A549 (cell line): ENCODE measurements at regions not wholly inside any gene's neighbourhood (a gene's known extent, or its start where the extent isn't known, plus 50 kb on each side); places are given as distances from the start of the nearest gene placed in this dataset.

Experiments
- CEBPB ChIP-seq, 2 experiments: fragments of >200 bp in 1 of 2; sonication (Bioruptor Twin) in 1 of 2; formaldehyde crosslinking in 1 of 2; IDR thresholded peaks; 2 replicates each; pipeline ENCODE4 v1.6.1; 2012 to 2016
- CHD4 ChIP-seq: fragments of 200-600 bp; sonication (generic); IDR thresholded peaks from 2 replicates; pipeline ENCODE4 v1.6.1; 2016; ENCODE audit warnings: antibody characterized with exemption, mild to moderate bottlenecking, borderline replicate concordance
- EHMT2 ChIP-seq: fragments of 200-600 bp; sonication (generic); IDR thresholded peaks from 2 replicates; pipeline ENCODE4 v1.6.1; 2016; ENCODE audit warnings: antibody characterized with exemption, low read depth, mild to moderate bottlenecking, moderate library complexity
- EP300 ChIP-seq, 2 experiments: fragments of >200 bp; sonication (Bioruptor Twin); formaldehyde crosslinking; IDR thresholded peaks; 2 replicates in 1 of 2; 3 replicates in 1 of 2; pipeline ENCODE4 v1.6.1; 2016 to 2017
- ESRRA ChIP-seq: fragments of 150-350 bp; IDR thresholded peaks from 2 replicates; pipeline ENCODE4 v1.6.1; 2014; ENCODE audit warnings: mild to moderate bottlenecking, low read length, borderline replicate concordance
- JUN ChIP-seq, 2 experiments: fragments of >200 bp; sonication (Bioruptor Twin); formaldehyde crosslinking; IDR thresholded peaks; 2 replicates in 1 of 2; 3 replicates in 1 of 2; pipeline ENCODE4 v1.6.1; 2016 to 2017
- POLR2A ChIP-seq: IDR thresholded peaks from 2 replicates; pipeline ENCODE4 v1.6.1; 2012; ENCODE audit warnings: mild to moderate bottlenecking, low read length
- RAD21 ChIP-seq, 2 experiments: fragments of >200 bp in 1 of 2; sonication (Bioruptor Twin) in 1 of 2; formaldehyde crosslinking in 1 of 2; IDR thresholded peaks in 1 of 2; conservative IDR thresholded peaks in 1 of 2; 2 replicates in 1 of 2; 3 replicates in 1 of 2; pipeline ENCODE4 v1.6.1; 2012 to 2018; ENCODE audit warnings: inconsistent platforms in 1 of 2
- RCOR1 ChIP-seq: fragments of 150-350 bp; IDR thresholded peaks from 2 replicates; pipeline ENCODE4 v1.6.1; 2014; ENCODE audit warnings: antibody characterized with exemption, low read length, low read depth
- RNF2 ChIP-seq: fragments of 200-600 bp; sonication (generic); IDR thresholded peaks from 2 replicates; pipeline ENCODE4 v1.6.1; 2016; ENCODE audit warnings: low read depth, mild to moderate bottlenecking, antibody characterized with exemption, moderate library complexity, borderline replicate concordance
- TP53 ChIP-seq: fragments of 250-450 bp; sonication (Bioruptor Pico); IDR thresholded peaks from 2 replicates; pipeline ENCODE4 v1.5.0; 2021; ENCODE audit warnings: mild to moderate bottlenecking, moderate library complexity
- TF ChIP-seq, protein P1 (sequence below): fragments of >200 bp; sonication (Bioruptor Twin); formaldehyde crosslinking; IDR thresholded peaks from 3 replicates; pipeline ENCODE4 v1.5.1; 2016
- TF ChIP-seq, protein P2 (sequence below): IDR thresholded peaks from 2 replicates; pipeline ENCODE4 v1.6.1; 2012
- TF ChIP-seq, protein P3 (sequence below): fragments of 150-350 bp; IDR thresholded peaks from 2 replicates; pipeline ENCODE4 v1.6.1; 2014; ENCODE audit warnings: low read depth, mild to moderate bottlenecking, low read length

DNA sequence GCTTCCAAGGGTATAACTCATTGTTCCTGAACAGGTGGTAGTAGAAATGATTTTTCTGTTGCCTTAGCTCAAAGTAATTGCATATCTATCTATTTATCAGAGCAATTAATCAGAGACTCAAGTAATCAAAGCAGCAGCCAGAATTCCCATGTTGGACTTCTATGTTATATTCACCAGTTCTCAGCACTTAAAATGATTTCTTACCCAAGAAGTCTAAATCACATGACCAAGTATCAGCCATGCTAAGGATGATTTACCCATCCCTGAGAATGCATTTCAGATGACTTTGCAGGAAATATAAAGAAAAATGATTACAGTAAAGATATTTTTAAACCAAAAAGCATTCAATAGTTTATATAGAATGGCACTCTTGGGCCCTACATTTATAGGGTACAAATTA lies 352.2 kb downstream of the NUP35 start:
- TF ChIP-seq, protein P1, sequence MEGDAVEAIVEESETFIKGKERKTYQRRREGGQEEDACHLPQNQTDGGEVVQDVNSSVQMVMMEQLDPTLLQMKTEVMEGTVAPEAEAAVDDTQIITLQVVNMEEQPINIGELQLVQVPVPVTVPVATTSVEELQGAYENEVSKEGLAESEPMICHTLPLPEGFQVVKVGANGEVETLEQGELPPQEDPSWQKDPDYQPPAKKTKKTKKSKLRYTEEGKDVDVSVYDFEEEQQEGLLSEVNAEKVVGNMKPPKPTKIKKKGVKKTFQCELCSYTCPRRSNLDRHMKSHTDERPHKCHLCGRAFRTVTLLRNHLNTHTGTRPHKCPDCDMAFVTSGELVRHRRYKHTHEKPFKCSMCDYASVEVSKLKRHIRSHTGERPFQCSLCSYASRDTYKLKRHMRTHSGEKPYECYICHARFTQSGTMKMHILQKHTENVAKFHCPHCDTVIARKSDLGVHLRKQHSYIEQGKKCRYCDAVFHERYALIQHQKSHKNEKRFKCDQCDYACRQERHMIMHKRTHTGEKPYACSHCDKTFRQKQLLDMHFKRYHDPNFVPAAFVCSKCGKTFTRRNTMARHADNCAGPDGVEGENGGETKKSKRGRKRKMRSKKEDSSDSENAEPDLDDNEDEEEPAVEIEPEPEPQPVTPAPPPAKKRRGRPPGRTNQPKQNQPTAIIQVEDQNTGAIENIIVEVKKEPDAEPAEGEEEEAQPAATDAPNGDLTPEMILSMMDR: no peak
- TF ChIP-seq JUN (IDR thresholded peaks at IDR 0.05): no peak
- no peak for TF ChIP-seq POLR2A
- no peak for TF ChIP-seq RCOR1
- no peak for TF ChIP-seq CEBPB (IDR thresholded peaks at IDR 0.05)
- no peak for TF ChIP-seq EHMT2
- TF ChIP-seq, protein P2, sequence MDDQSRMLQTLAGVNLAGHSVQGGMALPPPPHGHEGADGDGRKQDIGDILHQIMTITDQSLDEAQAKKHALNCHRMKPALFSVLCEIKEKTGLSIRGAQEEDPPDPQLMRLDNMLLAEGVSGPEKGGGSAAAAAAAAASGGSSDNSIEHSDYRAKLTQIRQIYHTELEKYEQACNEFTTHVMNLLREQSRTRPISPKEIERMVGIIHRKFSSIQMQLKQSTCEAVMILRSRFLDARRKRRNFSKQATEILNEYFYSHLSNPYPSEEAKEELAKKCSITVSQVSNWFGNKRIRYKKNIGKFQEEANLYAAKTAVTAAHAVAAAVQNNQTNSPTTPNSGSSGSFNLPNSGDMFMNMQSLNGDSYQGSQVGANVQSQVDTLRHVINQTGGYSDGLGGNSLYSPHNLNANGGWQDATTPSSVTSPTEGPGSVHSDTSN: no peak
- TF ChIP-seq ESRRA: no peak
- no peak for TF ChIP-seq CHD4
- no peak for TF ChIP-seq TP53 (CRISPR knock-in tag)
- no peak for TF ChIP-seq RAD21 (conservative IDR thresholded peaks at IDR 0.05 in 1 of 2, IDR thresholded peaks at IDR 0.05 in 1 of 2)
- TF ChIP-seq, protein P3, sequence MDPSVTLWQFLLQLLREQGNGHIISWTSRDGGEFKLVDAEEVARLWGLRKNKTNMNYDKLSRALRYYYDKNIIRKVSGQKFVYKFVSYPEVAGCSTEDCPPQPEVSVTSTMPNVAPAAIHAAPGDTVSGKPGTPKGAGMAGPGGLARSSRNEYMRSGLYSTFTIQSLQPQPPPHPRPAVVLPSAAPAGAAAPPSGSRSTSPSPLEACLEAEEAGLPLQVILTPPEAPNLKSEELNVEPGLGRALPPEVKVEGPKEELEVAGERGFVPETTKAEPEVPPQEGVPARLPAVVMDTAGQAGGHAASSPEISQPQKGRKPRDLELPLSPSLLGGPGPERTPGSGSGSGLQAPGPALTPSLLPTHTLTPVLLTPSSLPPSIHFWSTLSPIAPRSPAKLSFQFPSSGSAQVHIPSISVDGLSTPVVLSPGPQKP: no peak
- no peak for TF ChIP-seq EP300 (IDR thresholded peaks at IDR 0.05)
- no peak for TF ChIP-seq RNF2
